OCI-LY7 (cell line): ENCODE measurements at regions not wholly inside any gene's neighbourhood (a gene's known extent, or its start where the extent isn't known, plus 50 kb on each side); places are given as distances from the start of the nearest gene placed in this dataset.

Source experiments
- BruUV-seq: library from RNA; stranded (reverse); fragments of 400-500 nt; replicated peaks from 2 replicates; lab custom pipeline; 2021; lab: Mats Ljungman, UMichigan
- CTCF ChIA-PET: fragments of 300-600 bp; sonication (Branson Sonifier 250); formaldehyde crosslinking; loops from one replicate; lab custom pipeline; 2022; ENCODE audit warnings: antibody characterized with exemption; ENCODE audit not compliant: unreplicated experiment; lab: Charles Lee
- POLR2A ChIA-PET: fragments of 300-600 bp; sonication (Branson Sonifier 250); formaldehyde crosslinking; loops from one replicate; lab custom pipeline; 2022; ENCODE audit warnings: antibody characterized with exemption; lab: Charles Lee
- DNase-seq: peaks from one replicate; pipeline ENCODE4 v3.0.0-alpha.2; 2015; ENCODE audit warnings: low spot score
- H2AFZ ChIP-seq: fragments of 200-600 bp; sonication (generic), shearing (Covaris generic); 2 replicates; pipeline ENCODE4 v1.6.1; 2014; ENCODE audit warnings: mild to moderate bottlenecking, antibody characterized with exemption, low read length, moderate library complexity
- H3K27ac ChIP-seq: fragments of 200-600 bp; sonication (generic); 2 replicates; pipeline ENCODE4 v1.5.1; 2014; ENCODE audit warnings: mixed run types, low read depth, mild to moderate bottlenecking, moderate library complexity, low read length, inconsistent platforms; ENCODE audit not compliant: poor library complexity, severe bottlenecking
- H3K36me3 ChIP-seq: fragments of 200-600 bp; sonication (generic); 2 replicates; pipeline ENCODE4 v1.6.1; 2014; ENCODE audit warnings: mild to moderate bottlenecking, antibody characterized with exemption, low read length, moderate library complexity, mixed read lengths; ENCODE audit not compliant: insufficient read depth
- H3K4me1 ChIP-seq: fragments of 200-600 bp; sonication (generic); 2 replicates; pipeline ENCODE4 v1.5.1; 2014; ENCODE audit warnings: mild to moderate bottlenecking, low read length; ENCODE audit not compliant: insufficient read depth, poor library complexity, severe bottlenecking
- H3K4me2 ChIP-seq: fragments of 200-600 bp; sonication (generic); 2 replicates; pipeline ENCODE4 v1.6.1; 2014; ENCODE audit warnings: mild to moderate bottlenecking, low read length
- H3K4me3 ChIP-seq: fragments of 200-600 bp; sonication (generic); 2 replicates; pipeline ENCODE4 v1.5.1; 2014; ENCODE audit warnings: mild to moderate bottlenecking, low read depth, low read length; ENCODE audit not compliant: poor library complexity, severe bottlenecking
- H3K79me2 ChIP-seq: fragments of 200-600 bp; sonication (generic); 2 replicates; pipeline ENCODE4 v1.6.1; 2016; ENCODE audit warnings: low read depth, mild to moderate bottlenecking, low read length, moderate library complexity, mixed read lengths; ENCODE audit not compliant: insufficient read depth
- H3K9me2 ChIP-seq: fragments of 200-600 bp; sonication (generic); 2 replicates; pipeline ENCODE4 v1.6.1; 2016; ENCODE audit warnings: mild to moderate bottlenecking, low read length, mixed read lengths; ENCODE audit not compliant: insufficient read depth
- H3K9me3 ChIP-seq: fragments of 200-600 bp; sonication (generic); 2 replicates; pipeline ENCODE4 v1.6.1; 2014; ENCODE audit warnings: mild to moderate bottlenecking, mixed run types, low read length, mixed read lengths
- H4K20me1 ChIP-seq: fragments of 200-600 bp; sonication (generic); 2 replicates; pipeline ENCODE4 v1.6.1; 2014; ENCODE audit warnings: mild to moderate bottlenecking, antibody characterized with exemption, low read length, moderate library complexity, mixed read lengths; ENCODE audit not compliant: insufficient read depth
- CTCF ChIP-seq: fragments of 200-600 bp; sonication (generic); conservative IDR thresholded peaks from 2 replicates; pipeline ENCODE4 v1.5.1; 2014; ENCODE audit warnings: mild to moderate bottlenecking, antibody characterized with exemption, low read length, moderate library complexity, mixed read lengths
- EZH2phosphoT487 ChIP-seq: fragments of 200-600 bp; sonication (generic); IDR thresholded peaks from 2 replicates; pipeline ENCODE4 v1.6.1; 2018; ENCODE audit warnings: low read depth, borderline replicate concordance, mild to moderate bottlenecking, mixed run types, antibody characterized with exemption, low read length, moderate library complexity, mixed read lengths
- intact Hi-C: fragments of 100-400 bp; cut with micrococcal nuclease; formaldehyde crosslinking; loops from one replicate; pipeline ENCODE4 v1.10.0; 2022; ENCODE audit not compliant: unreplicated experiment

DNA sequence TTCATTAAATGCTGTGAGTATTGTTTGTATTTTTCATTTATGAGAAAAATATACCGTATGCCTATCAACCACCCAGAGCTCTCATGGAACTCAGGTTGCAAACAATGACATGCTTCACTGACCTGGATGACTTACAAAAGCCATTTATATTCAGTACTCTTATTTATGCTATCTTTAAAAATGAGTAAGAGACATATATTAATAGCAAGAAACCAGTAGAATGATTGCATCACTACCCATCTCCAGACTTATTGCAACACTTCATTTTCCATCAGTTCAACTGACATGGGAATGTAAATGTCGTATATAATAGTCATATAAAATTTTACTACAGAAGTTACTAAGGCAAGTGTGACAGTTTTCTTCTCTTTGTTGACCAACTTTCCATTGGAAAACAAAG lies 69.1 kb downstream of the OTP start:
- POLR2A ChIA-PET, result no interaction called here
- H3K9me2 ChIP-seq, result no peaks in the 10 kb centered on the region
- H2AFZ ChIP-seq, result no peak overlapping the region
- no peak overlapping the region for H3K27ac ChIP-seq
- H4K20me1 ChIP-seq, result no peaks in the 10 kb centered on the region
- TF ChIP-seq CTCF, result no peak
- no peak for TF ChIP-seq EZH2phosphoT487
- H3K4me3 ChIP-seq, result no peak overlapping the region
- no peak overlapping the region for H3K4me2 ChIP-seq
- CTCF ChIA-PET, result no interaction called here
- BruUV-seq, result no TSS peak
- H3K79me2 ChIP-seq, result no peaks in the 10 kb centered on the region
- DNase-seq, result no peak
- H3K9me3 ChIP-seq, result no peaks in the 10 kb centered on the region
- no peaks in the 10 kb centered on the region for H3K4me1 ChIP-seq
- H3K36me3 ChIP-seq, result no peaks in the 10 kb centered on the region
- intact Hi-C loops, result loop anchor here (10.0 kb wide), 1 partner anchor 595 kb away; no protein-coding TSS in a partner anchor

DNA sequence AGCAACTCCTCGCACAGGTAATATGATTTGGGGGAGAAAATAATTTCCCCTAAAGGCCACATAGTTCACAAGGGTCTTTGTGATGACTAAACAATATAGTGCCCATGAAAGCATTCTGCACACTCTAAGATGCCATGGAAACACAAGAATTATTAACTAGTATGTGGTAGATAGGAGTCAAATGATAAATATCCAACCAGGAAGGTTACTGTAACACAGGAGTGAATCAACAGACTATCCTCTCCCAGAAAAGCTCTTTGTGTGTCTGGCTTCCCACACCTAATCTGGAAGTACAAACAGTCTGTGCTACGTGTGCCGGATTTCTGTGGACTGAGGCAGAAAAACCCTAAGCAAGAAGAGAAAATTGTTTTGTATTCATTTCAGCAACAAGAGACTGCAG lies 70.0 kb downstream of the OTP start:
- H3K36me3 ChIP-seq, result no peaks in the 10 kb centered on the region
- no peak overlapping the region for H3K27ac ChIP-seq
- ChIA-PET CTCF (no interaction called here), POLR2A (no interaction called here)
- H3K4me1 ChIP-seq, result no peaks in the 10 kb centered on the region
- H3K4me2 ChIP-seq, result no peak overlapping the region
- H3K4me3 ChIP-seq, result no peak overlapping the region
- no peaks in the 10 kb centered on the region for H4K20me1 ChIP-seq
- H3K9me3 ChIP-seq, result no peaks in the 10 kb centered on the region
- TF ChIP-seq CTCF (no peak), EZH2phosphoT487 (no peak)
- no peak overlapping the region for H2AFZ ChIP-seq
- intact Hi-C loops, result loop anchor here (10.0 kb wide), 1 partner anchor 596 kb away; no protein-coding TSS in a partner anchor
- no peaks in the 10 kb centered on the region for H3K9me2 ChIP-seq
- DNase-seq, result no peak
- BruUV-seq, result no TSS peak
- no peaks in the 10 kb centered on the region for H3K79me2 ChIP-seq

DNA sequence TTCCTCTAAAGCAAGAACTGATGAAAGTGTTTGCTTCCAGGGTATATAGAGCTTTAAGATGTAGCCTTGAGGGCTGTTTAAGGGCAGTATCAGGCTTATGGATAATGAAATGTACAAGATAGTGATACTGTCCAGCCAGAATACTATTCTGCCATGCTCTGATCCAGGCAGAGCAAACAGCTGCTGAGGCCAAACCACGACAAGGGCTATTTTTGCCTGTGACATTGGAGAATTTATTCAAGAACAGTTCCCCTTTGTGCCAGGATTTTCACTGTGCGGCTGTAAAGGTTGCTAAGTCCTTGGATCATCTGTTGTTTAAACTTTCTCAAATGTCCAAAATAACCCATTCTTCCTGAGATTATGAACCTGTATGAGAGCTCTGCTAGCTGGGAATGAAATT lies 70.4 kb downstream of the OTP start:
- Histone ChIP-seq H3K4me2 (no peak overlapping the region), H4K20me1 (no peaks in the 10 kb centered on the region), H3K27ac (no peak overlapping the region), H2AFZ (no peak overlapping the region), H3K9me2 (no peaks in the 10 kb centered on the region), H3K4me3 (no peak overlapping the region), H3K36me3 (no peaks in the 10 kb centered on the region), H3K4me1 (no peaks in the 10 kb centered on the region), H3K9me3 (no peaks in the 10 kb centered on the region), H3K79me2 (no peaks in the 10 kb centered on the region)
- no peak for DNase-seq
- ChIA-PET CTCF (no interaction called here), POLR2A (no interaction called here)
- BruUV-seq, result no TSS peak
- intact Hi-C loops, result loop anchor here (10.0 kb wide), 1 partner anchor 597 kb away; no protein-coding TSS in a partner anchor
- no peak for TF ChIP-seq EZH2phosphoT487
- no peak for TF ChIP-seq CTCF
